GM12892 (cell line): ENCODE measurements at regions not wholly inside any gene's neighbourhood (a gene's known extent, or its start where the extent isn't known, plus 50 kb on each side); places are given as distances from the start of the nearest gene placed in this dataset.

Experiments used
- POLR2A ChIP-seq: IDR thresholded peaks from 2 replicates; pipeline ENCODE4 v1.6.1; 2011; ENCODE audit warnings: low read depth, low read length, control low read depth
- POLR2AphosphoS5 ChIP-seq: IDR thresholded peaks from 2 replicates; pipeline ENCODE4 v1.6.1; 2011; ENCODE audit warnings: low read depth, low read length, control low read depth

DNA sequence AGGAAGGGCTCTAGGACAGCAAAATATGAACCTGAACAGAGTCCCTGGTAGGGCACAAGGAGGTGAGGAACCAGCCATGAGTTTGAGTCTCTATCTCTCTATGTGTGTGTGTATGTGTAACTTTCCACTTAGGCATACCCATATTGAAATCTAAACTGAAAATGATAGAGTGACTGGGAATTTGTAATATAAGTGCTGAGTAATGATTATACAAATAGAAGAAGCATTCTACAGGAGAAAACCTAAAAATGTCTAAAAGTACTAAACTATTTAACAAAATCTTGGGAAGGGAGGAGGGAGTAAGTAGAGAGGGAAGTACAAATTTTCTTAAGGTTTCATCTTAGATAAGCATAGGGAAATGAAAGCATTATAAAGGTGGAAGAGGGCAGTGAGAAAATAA lies 97.1 kb upstream of the ZC3H12C start:
- TF ChIP-seq POLR2AphosphoS5, result no peak
- no peak for TF ChIP-seq POLR2A
